Memory B cell (primary cell): ENCODE measurements at regions not wholly inside any gene's neighbourhood (a gene's known extent, or its start where the extent isn't known, plus 50 kb on each side); places are given as distances from the start of the nearest gene placed in this dataset.

Source experiments
- ATAC-seq: fragments of 150-1000 bp; cut with Tn5 transposase; 2 replicates; pipeline ENCODE4 v1.10.0; 2021; ENCODE audit warnings: low read depth, mild to moderate bottlenecking, moderate library complexity
- DNase-seq, 2 donors: peaks; one replicate each; pipeline ENCODE4 v3.0.0; 2022; ENCODE audit warnings: low spot score in 2 of 2
- H3K27ac Mint-ChIP-seq: one replicate; pipeline ENCODE4 v1.8.0; 2022; ENCODE audit warnings: mild to moderate bottlenecking, moderate library complexity, mixed read lengths
- H3K27me3 Mint-ChIP-seq: one replicate; pipeline ENCODE4 v1.8.0; 2022; ENCODE audit warnings: mixed read lengths
- H3K36me3 Mint-ChIP-seq: one replicate; pipeline ENCODE4 v1.8.0; 2022; ENCODE audit warnings: mild to moderate bottlenecking, mixed read lengths
- H3K4me1 Mint-ChIP-seq: one replicate; pipeline ENCODE4 v1.8.0; 2022; ENCODE audit warnings: mixed read lengths
- H3K4me3 Mint-ChIP-seq: one replicate; pipeline ENCODE4 v1.8.0; 2022; ENCODE audit warnings: mild to moderate bottlenecking, moderate library complexity, mixed read lengths
- H3K9me3 Mint-ChIP-seq: one replicate; pipeline ENCODE4 v1.8.0; 2022; ENCODE audit warnings: mixed read lengths

DNA sequence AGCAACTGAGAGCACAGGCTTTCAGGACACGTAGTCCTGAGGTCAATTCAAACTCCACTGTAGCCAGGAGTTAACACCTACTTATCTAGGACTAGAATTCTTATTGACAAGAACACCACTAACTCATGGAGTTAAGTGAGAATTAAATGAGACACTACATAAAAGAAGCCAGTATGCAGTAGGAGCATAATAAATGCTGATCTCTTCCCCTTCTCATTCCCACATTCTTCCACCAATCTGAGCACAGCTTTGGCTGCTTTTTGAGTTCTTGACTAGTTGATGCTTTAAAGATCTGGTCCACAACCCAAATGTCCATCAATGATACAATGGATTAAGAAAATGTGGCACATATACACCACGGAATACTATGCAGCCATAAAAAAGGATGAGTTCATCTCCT, 55.2 kb downstream of the TTC32 start:
- no peak overlapping the region for H3K4me3 Mint-ChIP-seq
- H3K36me3 Mint-ChIP-seq: no peaks in the 10 kb centered on the region
- peaks cover 15% of the 10 kb centered on the region for H3K27me3 Mint-ChIP-seq
- H3K27ac Mint-ChIP-seq: no peak overlapping the region
- DNase-seq (no peak), ATAC-seq (no peak)
- peaks cover 1% of the 10 kb centered on the region for H3K9me3 Mint-ChIP-seq
- H3K4me1 Mint-ChIP-seq: no peaks in the 10 kb centered on the region

GRCh38 chr2:19846030-19846429, 55.8 kb downstream of the TTC32 start:
- Mint-ChIP-seq H3K4me3 (no peak overlapping the region), H3K9me3 (peaks cover 1% of the 10 kb centered on the region), H3K27ac (no peak overlapping the region), H3K27me3 (peaks cover 16% of the 10 kb centered on the region), H3K36me3 (no peaks in the 10 kb centered on the region), H3K4me1 (no peaks in the 10 kb centered on the region)
- DNase-seq: no peak
- ATAC-seq: no peak

DNA sequence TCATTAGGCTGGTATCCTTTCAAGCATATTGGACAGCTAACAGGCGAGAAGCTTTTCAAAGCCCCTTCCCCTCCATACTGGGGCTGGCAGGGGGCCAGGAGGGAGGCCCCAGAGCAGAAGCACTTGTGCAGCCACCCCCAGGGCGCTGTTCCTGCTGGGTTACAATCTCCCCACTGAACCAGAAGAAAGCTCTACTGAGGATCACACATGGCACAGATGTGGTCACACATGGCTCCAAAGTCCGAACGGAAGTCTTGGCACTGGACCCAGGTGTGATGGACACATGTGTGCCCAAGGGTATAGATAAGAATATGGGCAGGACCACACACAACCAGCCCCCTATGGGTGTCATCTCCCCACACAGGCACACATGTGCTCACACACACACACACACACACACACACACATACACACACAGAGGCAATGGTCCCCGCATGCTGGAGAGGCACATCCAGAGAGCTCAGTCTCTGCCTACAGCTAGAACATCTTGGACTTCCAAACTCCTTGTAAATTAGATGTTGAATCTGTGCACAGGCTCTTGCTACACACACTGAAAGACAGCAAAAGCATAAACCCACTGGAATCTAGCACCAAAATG, 56.4 kb downstream of the TTC32 start:
- Mint-ChIP-seq H3K4me3 (no peak overlapping the region), H3K27me3 (peaks cover 16% of the 10 kb centered on the region), H3K4me1 (no peaks in the 10 kb centered on the region)

DNA sequence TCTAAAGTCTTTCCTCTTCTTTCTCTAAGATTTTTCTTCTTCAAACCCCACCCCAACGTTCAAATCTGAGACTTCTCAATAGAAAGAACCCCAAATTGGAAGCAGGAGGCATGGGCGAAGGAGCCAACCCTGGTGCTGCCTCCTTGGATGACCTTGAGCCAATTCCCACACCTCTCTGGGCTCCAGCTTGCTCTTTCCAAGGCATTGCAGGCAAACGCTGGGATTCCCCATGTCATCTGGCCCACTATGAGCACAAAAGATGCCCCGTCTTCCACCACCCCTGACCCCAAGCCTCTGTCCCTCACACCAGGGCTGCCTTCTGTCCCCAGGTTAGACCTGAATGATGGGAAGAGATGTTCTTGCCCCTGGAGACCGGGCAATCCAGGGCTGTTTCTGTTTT, 57.0 kb downstream of the TTC32 start:
- ATAC-seq (no peak), DNase-seq (no peak)
- H3K9me3 Mint-ChIP-seq: peaks cover 1% of the 10 kb centered on the region
- H3K27me3 Mint-ChIP-seq: peaks cover 19% of the 10 kb centered on the region
- no peaks in the 10 kb centered on the region for H3K4me1 Mint-ChIP-seq
- no peak overlapping the region for H3K4me3 Mint-ChIP-seq
- no peak overlapping the region for H3K27ac Mint-ChIP-seq
- no peaks in the 10 kb centered on the region for H3K36me3 Mint-ChIP-seq

More for the DNA sequence above, 56.4 kb downstream of the TTC32 start:
- DNase-seq (no peak), ATAC-seq (no peak)
- no peaks in the 10 kb centered on the region for H3K36me3 Mint-ChIP-seq
- peaks cover 1% of the 10 kb centered on the region for H3K9me3 Mint-ChIP-seq
- no peak overlapping the region for H3K27ac Mint-ChIP-seq

DNA sequence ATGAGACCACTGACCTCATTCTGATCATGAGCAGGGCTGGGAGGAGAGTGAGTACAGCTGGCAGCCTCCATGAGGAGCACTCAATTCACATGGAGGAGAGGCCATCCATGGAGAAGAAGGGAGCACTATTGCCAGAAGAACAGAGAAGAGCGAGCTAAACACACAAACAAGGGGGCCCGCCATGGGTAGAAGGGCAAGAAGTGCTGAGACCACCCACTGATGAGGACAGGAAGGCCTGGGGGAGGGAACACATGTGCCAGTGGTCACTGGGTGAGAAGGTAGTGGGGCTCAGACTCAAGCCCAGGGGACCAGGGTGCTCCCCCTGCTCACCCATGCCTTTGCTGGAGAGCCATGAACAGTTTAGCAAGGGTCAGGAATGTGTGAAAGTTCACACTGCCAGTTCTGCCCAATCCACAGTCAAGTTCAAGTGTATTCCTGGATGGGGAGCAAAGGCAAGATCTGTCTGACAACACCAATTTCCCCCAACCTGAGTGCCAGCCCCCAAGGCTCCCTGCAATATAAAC, 57.7 kb downstream of the TTC32 start:
- peaks cover 24% of the 10 kb centered on the region for H3K27me3 Mint-ChIP-seq
- H3K36me3 Mint-ChIP-seq: no peaks in the 10 kb centered on the region
- DNase-seq (no peak), ATAC-seq (no peak)
- H3K4me1 Mint-ChIP-seq: no peaks in the 10 kb centered on the region
- no peak overlapping the region for H3K27ac Mint-ChIP-seq
- H3K4me3 Mint-ChIP-seq: no peak overlapping the region
- peaks cover 1% of the 10 kb centered on the region for H3K9me3 Mint-ChIP-seq

DNA sequence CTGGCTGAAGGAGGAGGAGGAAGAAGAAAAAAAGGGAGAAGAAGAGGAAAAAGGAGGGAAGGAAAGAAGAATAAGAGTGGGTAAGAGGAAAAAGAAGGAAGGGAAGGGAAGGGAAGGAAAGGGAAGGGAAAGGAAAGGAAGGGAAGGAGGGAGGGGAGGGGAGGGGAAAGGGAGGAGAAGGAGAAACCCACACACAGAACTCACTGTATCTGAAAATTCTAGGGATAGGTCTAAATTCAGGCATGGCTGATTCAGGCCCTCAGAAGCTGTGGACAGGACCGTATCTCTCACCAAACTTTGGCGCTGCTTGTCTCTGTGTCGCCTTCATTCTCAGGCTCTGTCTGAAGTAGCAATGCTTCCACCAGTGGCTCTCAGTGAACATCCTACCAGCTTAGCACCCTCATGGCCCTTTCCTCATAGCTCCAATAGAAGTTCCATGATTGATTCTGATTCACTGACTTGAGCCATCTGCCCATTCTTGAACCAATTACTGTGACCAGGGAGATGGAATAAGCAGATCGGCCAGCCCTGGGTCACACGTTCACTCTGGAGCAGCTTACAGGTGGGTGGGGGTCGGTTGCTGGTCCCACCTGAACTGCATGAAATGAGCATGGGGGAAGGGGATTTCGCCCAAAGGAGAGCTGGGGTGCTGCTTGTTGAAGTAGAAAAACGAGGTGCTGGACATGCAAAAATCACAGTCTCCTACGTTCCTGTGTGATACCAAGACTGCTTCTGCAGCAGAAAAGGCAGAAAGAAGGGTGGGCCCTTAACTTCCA, 59.7 kb downstream of the TTC32 start:
- peaks cover 27% of the 10 kb centered on the region for H3K27me3 Mint-ChIP-seq
- peaks cover 1% of the 10 kb centered on the region for H3K9me3 Mint-ChIP-seq
- no peak for ATAC-seq

GRCh38 chr2:19839438-19839837, 62.3 kb downstream of the TTC32 start:
- DNase-seq: no peak
- Mint-ChIP-seq H3K9me3 (no peaks in the 10 kb centered on the region), H3K4me1 (no peaks in the 10 kb centered on the region), H3K36me3 (no peaks in the 10 kb centered on the region), H3K27me3 (peaks cover 24% of the 10 kb centered on the region), H3K27ac (no peak overlapping the region), H3K4me3 (no peak overlapping the region)
- ATAC-seq: no peak

More for the DNA sequence above, 59.7 kb downstream of the TTC32 start:
- DNase-seq: no peak
- no peak overlapping the region for H3K4me3 Mint-ChIP-seq
- no peaks in the 10 kb centered on the region for H3K4me1 Mint-ChIP-seq
- H3K27ac Mint-ChIP-seq: no peak overlapping the region
- no peaks in the 10 kb centered on the region for H3K36me3 Mint-ChIP-seq

DNA sequence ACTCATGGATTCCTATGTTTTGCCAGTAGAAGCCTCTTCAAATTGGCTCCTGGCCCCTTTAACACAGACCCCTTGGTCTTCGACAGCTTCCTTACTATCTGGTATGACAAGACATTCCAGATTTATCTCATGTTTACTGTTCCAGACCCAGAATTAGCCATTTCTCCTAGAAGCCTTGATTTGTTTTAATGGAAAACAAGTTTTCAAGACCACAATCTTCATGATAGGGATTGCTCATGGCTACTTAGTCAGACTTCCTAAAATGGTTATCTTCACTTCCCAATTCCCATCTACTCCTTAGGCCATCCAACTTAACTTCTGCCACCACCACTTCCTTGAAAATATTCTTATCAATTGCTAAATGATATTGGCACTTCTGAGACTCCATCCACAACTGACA, 63.2 kb downstream of the TTC32 start:
- no peaks in the 10 kb centered on the region for H3K36me3 Mint-ChIP-seq

DNA sequence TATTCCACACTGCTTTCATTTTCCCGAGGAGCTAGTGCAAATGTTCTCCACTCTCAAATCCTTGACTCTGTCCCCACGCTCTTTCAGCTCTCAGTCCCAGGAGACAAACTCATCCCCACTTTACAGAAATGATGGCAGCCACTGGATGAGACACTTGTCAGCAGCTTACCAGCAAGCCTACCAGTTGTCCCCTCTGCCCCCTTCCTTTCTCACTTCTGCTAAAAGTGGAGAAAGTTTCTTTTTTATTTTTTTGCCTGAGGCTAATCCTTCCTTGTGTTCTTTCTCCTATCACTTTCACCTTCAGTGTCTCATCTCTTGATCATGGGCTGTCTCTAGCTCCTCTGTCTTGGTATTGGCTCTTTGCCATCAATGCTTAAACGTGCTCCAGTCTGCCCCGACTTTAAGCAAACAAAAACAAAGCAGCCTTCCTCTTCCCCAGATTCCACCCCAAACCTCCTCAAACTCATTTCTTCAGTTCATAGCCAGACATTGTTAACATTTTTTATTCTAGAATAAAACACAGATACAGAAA, 64.5 kb downstream of the TTC32 start:
- Mint-ChIP-seq H3K4me1 (peaks cover 2% of the 10 kb centered on the region), H3K9me3 (no peaks in the 10 kb centered on the region), H3K27me3 (peaks cover 18% of the 10 kb centered on the region), H3K27ac (no peak overlapping the region), H3K36me3 (no peaks in the 10 kb centered on the region), H3K4me3 (no peak overlapping the region)
- DNase-seq (no peak), ATAC-seq (no peak)

More for the DNA sequence above, 63.2 kb downstream of the TTC32 start:
- ATAC-seq (no peak), DNase-seq (no peak)
- no peaks in the 10 kb centered on the region for H3K9me3 Mint-ChIP-seq
- no peak overlapping the region for H3K27ac Mint-ChIP-seq
- H3K4me1 Mint-ChIP-seq: peaks cover 2% of the 10 kb centered on the region
- peaks cover 20% of the 10 kb centered on the region for H3K27me3 Mint-ChIP-seq
- H3K4me3 Mint-ChIP-seq: no peak overlapping the region

- peaks cover 13% of the 10 kb centered on the region for H3K27me3 Mint-ChIP-seq
- H3K4me1 Mint-ChIP-seq: peaks cover 2% of the 10 kb centered on the region
- DNase-seq: no peak
- H3K9me3 Mint-ChIP-seq: no peaks in the 10 kb centered on the region
- H3K4me3 Mint-ChIP-seq: no peak overlapping the region
- no peak overlapping the region for H3K27ac Mint-ChIP-seq
- no peak for ATAC-seq
- H3K36me3 Mint-ChIP-seq: no peaks in the 10 kb centered on the region
Observed at GRCh38 chr2:19835781-19836281, 66.0 kb downstream of the TTC32 start.

DNA sequence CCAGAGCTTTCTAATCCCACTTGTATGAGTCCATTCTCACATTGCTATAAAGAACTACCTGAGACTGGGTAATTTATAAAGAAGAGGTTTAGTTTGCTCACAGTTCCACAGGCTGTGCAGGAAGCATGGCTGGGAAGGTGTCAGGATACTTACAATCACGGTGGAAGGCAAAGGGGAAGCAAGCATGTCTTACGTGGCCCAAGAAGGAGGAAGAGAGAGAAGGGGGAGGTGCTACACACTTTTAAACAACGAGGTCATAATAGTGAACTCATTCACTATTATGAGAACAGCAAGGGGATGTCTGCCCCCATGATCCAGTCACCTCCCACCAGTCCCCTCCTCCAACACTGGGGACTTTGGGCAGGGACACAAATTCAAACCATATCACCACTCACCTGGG, 67.8 kb downstream of the TTC32 start:
- no peak for ATAC-seq
- peak overlapping the region; percentile 64 for H3K27ac Mint-ChIP-seq
- H3K4me1 Mint-ChIP-seq: peaks cover 2% of the 10 kb centered on the region
- no peaks in the 10 kb centered on the region for H3K36me3 Mint-ChIP-seq
- peaks cover 8% of the 10 kb centered on the region for H3K27me3 Mint-ChIP-seq
- H3K9me3 Mint-ChIP-seq: no peaks in the 10 kb centered on the region
- DNase-seq: no peak
- no peak overlapping the region for H3K4me3 Mint-ChIP-seq

DNA sequence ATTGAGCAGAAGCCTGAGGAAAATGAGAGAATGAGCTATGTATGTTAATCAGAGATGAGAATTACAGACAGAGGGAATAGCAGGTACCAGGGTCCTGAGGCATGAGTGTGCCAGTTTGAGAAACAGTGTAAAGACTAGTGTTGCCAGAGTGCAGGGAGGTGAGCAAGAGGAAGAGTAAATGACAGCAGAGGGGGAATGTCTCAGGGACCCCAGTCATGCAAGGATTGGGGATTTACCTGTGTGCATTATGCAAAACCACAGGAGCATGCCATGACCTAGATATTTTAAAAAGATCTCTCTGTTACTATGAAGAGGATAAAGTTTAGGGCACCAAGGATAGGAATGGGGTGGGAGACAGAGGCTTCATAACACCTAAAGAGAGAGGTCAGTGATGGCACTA, 72.1 kb downstream of the TTC32 start:
- no peaks in the 10 kb centered on the region for H3K36me3 Mint-ChIP-seq
- H3K27me3 Mint-ChIP-seq: peaks cover 8% of the 10 kb centered on the region
- peaks cover 2% of the 10 kb centered on the region for H3K4me1 Mint-ChIP-seq
- ATAC-seq: no peak
- H3K4me3 Mint-ChIP-seq: no peak overlapping the region
- no peak overlapping the region for H3K27ac Mint-ChIP-seq
- DNase-seq: no peak
- H3K9me3 Mint-ChIP-seq: no peaks in the 10 kb centered on the region

GRCh38 chr2:19826874-19827273, 74.9 kb downstream of the TTC32 start:
- no peaks in the 10 kb centered on the region for H3K36me3 Mint-ChIP-seq
- H3K9me3 Mint-ChIP-seq: no peaks in the 10 kb centered on the region
- no peak for ATAC-seq
- DNase-seq: no peak
- no peak overlapping the region for H3K4me3 Mint-ChIP-seq
- no peaks in the 10 kb centered on the region for H3K4me1 Mint-ChIP-seq
- H3K27ac Mint-ChIP-seq: no peak overlapping the region
- peaks cover 12% of the 10 kb centered on the region for H3K27me3 Mint-ChIP-seq

DNA sequence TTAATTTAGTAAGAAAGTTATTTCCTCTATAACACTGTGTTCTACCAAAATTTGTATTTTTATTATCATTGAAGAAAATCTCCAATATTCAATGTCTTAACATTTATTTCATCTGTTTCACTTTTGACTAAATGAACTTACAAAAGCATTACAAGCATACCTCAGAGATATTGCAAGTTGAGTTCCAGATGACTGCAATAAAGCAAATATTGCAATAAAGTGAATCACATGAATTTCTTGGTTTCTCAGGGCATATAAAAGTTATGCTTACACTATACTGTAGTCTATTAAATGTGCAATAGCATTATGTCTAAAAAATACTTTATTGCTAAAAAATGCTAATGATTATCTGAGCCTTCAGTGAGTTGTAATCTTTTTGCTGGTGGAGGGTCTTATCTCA, 78.3 kb downstream of the TTC32 start:
- Mint-ChIP-seq H3K9me3 (no peaks in the 10 kb centered on the region), H3K36me3 (no peaks in the 10 kb centered on the region), H3K27me3 (peaks cover 12% of the 10 kb centered on the region), H3K4me1 (no peaks in the 10 kb centered on the region), H3K27ac (no peak overlapping the region), H3K4me3 (no peak overlapping the region)
- ATAC-seq: no peak
- no peak for DNase-seq
